HEK293 (cell line): ENCODE measurements at regions not wholly inside any gene's neighbourhood (a gene's known extent, or its start where the extent isn't known, plus 50 kb on each side); places are given as distances from the start of the nearest gene placed in this dataset.
"Not testable (repeated sequence)": the region's sequence is repeated elsewhere in the genome, so short reads cannot be mapped to it uniquely, and the experiment has no call there.

Experiments used
- ZFP41 ChIP-seq: fragments of 450-650 bp; formaldehyde crosslinking; IDR thresholded peaks from 2 replicates; pipeline ENCODE4 v1.5.1; 2016; ENCODE audit warnings: missing biosample characterization, missing genetic modification characterization, borderline replicate concordance
- ZNF585B ChIP-seq: fragments of 450-650 bp; formaldehyde crosslinking; IDR thresholded peaks from 2 replicates; pipeline ENCODE4 v1.5.1; 2016; ENCODE audit warnings: missing biosample characterization, missing genetic modification characterization
- ZSCAN30 ChIP-seq: fragments of 450-650 bp; IDR thresholded peaks from 2 replicates; pipeline ENCODE4 v1.5.1; 2018; ENCODE audit warnings: missing biosample characterization, mild to moderate bottlenecking, missing genetic modification characterization, moderate library complexity
- TF ChIP-seq, protein P1 (sequence below): fragments of 450-650 bp; formaldehyde crosslinking; IDR thresholded peaks from 2 replicates; pipeline ENCODE4 v1.5.1; 2016; ENCODE audit warnings: missing biosample characterization, missing genetic modification characterization

GRCh38 chr9:94420098-94420497, 91.7 kb upstream of the NUTM2F start:
- not testable (repeated sequence) for TF ChIP-seq ZFP41, ZSCAN30, ZNF585B (tag by site-specific recombination)
- TF ChIP-seq, protein P1, sequence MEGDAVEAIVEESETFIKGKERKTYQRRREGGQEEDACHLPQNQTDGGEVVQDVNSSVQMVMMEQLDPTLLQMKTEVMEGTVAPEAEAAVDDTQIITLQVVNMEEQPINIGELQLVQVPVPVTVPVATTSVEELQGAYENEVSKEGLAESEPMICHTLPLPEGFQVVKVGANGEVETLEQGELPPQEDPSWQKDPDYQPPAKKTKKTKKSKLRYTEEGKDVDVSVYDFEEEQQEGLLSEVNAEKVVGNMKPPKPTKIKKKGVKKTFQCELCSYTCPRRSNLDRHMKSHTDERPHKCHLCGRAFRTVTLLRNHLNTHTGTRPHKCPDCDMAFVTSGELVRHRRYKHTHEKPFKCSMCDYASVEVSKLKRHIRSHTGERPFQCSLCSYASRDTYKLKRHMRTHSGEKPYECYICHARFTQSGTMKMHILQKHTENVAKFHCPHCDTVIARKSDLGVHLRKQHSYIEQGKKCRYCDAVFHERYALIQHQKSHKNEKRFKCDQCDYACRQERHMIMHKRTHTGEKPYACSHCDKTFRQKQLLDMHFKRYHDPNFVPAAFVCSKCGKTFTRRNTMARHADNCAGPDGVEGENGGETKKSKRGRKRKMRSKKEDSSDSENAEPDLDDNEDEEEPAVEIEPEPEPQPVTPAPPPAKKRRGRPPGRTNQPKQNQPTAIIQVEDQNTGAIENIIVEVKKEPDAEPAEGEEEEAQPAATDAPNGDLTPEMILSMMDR (tag by site-specific recombination), result not testable (repeated sequence)
